ENCODE measurements at regions not wholly inside any gene's neighbourhood (a gene's known extent, or its start where the extent isn't known, plus 50 kb on each side); places are given as distances from the start of the nearest gene placed in this dataset.

GRCh38 chr1:168468822-168469221, 75.0 kb downstream of the XCL2 start:
- H3K4me3 ChIP-seq (replicated peaks in 1 of 3; ENCODE audit: insufficient read depth in 1 of 3, low read depth in 2 of 3, low read length in 3 of 3): no peak overlapping the region
- no peak overlapping the region for H3K27ac ChIP-seq (ENCODE audit: extremely low read length, insufficient read depth, low read length)
- no peaks in the 10 kb centered on the region for H3K27me3 ChIP-seq (ENCODE audit: control insufficient read depth in 1 of 2, insufficient read depth in 2 of 2, low read length in 2 of 2)
- in situ Hi-C loops (cut with HindIII; ENCODE audit: extremely low pct_ligation_motif_present, low pct_unique_long_range_greater_than_20kb): no loop called here
- DNase-seq (ENCODE audit: low spot score) (no peak), FAIRE-seq (no peak), ATAC-seq (no peak)
- no peak overlapping the region for H2AFZ ChIP-seq (ENCODE audit: low read length)
- no peaks in the 10 kb centered on the region for H3K36me3 ChIP-seq (replicated peaks in 1 of 2; ENCODE audit: control insufficient read depth in 1 of 2, insufficient read depth in 2 of 2, low read length in 2 of 2)
- peaks cover 2% of the 10 kb centered on the region for H3K9me3 ChIP-seq (ENCODE audit: low read length)
- intact Hi-C loops (cut with micrococcal nuclease; ENCODE audit: unreplicated experiment): no loop called here
- no peaks in the 10 kb centered on the region for H4K20me1 ChIP-seq (ENCODE audit: insufficient read depth, low read length)
- peaks cover 70% of the 10 kb centered on the region for H3K4me1 ChIP-seq (ENCODE audit: insufficient read depth, low read length)
- no peaks in the 10 kb centered on the region for H3K79me2 ChIP-seq (ENCODE audit: insufficient read depth, low read length)
- BruUV-seq (replicated peaks): no TSS peak
- no peak overlapping the region for H3K4me2 ChIP-seq (ENCODE audit: low read depth, low read length)
- POLR2A ChIA-PET: no interaction called here
- H3K9ac ChIP-seq (ENCODE audit: insufficient read depth, low read depth, low read length): no peak overlapping the region
- TF ChIP-seq POLR2AphosphoS5 (IDR thresholded peaks at IDR 0.05; ENCODE audit: low read depth, low read length): no peak
- TF ChIP-seq ZNF160 (CRISPR knock-in tag; IDR thresholded peaks at IDR 0.05): no peak
- no peak for TF ChIP-seq GPN1 (CRISPR knock-in tag; IDR thresholded peaks at IDR 0.05; ENCODE audit: borderline replicate concordance)
- TF ChIP-seq ONECUT2 (CRISPR knock-in tag; IDR thresholded peaks at IDR 0.05): no peak
- TF ChIP-seq GLMP (CRISPR knock-in tag; IDR thresholded peaks at IDR 0.05; ENCODE audit: borderline replicate concordance): no peak
- no peak for TF ChIP-seq ZNF800 (CRISPR knock-in tag; IDR thresholded peaks at IDR 0.05)
- TF ChIP-seq SMAD9 (CRISPR knock-in tag; IDR thresholded peaks at IDR 0.05): no peak
- no peak for TF ChIP-seq ZNF317 (CRISPR knock-in tag; IDR thresholded peaks at IDR 0.05)
- no peak for TF ChIP-seq SP5 (CRISPR knock-in tag; IDR thresholded peaks at IDR 0.05; ENCODE audit: borderline replicate concordance, low read depth)
- TF ChIP-seq RXRA (CRISPR knock-in tag; IDR thresholded peaks at IDR 0.05): no peak
- no peak for TF ChIP-seq ZFP90 (CRISPR knock-in tag; IDR thresholded peaks at IDR 0.05; ENCODE audit: borderline replicate concordance)
- CTCF ChIA-PET (ENCODE audit: low intra/inter-chr PET ratio, low total read pairs): no interaction called here
